HepG2 (cell line): ENCODE measurements at regions not wholly inside any gene's neighbourhood (a gene's known extent, or its start where the extent isn't known, plus 50 kb on each side); places are given as distances from the start of the nearest gene placed in this dataset.

Experiments
- CBFB ChIP-seq: sonication (generic); formaldehyde crosslinking; IDR thresholded peaks from 2 replicates; pipeline ENCODE4 v1.4.0; 2020; ENCODE audit warnings: missing genetic modification reagents
- CTCF ChIP-seq: sonication (generic); formaldehyde crosslinking; IDR thresholded peaks from 2 replicates; pipeline ENCODE4 v1.5.0; 2020; ENCODE audit warnings: mild to moderate bottlenecking, missing genetic modification reagents, moderate library complexity
- EP300 ChIP-seq, 3 experiments: sonication (generic) in 1 of 3; formaldehyde crosslinking in 1 of 3; IDR thresholded peaks; 2 replicates each; pipeline versions ENCODE4 v1.5.1 to v1.6.1; 2011 to 2020; ENCODE audit warnings: low read depth in 2 of 3, low read length in 2 of 3, borderline replicate concordance in 1 of 3, improper control_type of control experiment in 1 of 3, mild to moderate bottlenecking in 1 of 3, missing genetic modification reagents in 1 of 3, moderate library complexity in 1 of 3
- GTF2F1 ChIP-seq: fragments of 150-350 bp; IDR thresholded peaks from 2 replicates; pipeline ENCODE4 v1.6.1; 2014; ENCODE audit warnings: low read length
- MYC ChIP-seq: sonication (generic); formaldehyde crosslinking; IDR thresholded peaks from 2 replicates; pipeline ENCODE4 v1.9.0; 2021; ENCODE audit warnings: missing genetic modification reagents, borderline replicate concordance
- RXRA ChIP-seq: sonication (generic); formaldehyde crosslinking; IDR thresholded peaks from 2 replicates; pipeline ENCODE4 v1.5.1; 2020; ENCODE audit warnings: missing genetic modification reagents
- TBP ChIP-seq: sonication (generic); formaldehyde crosslinking; IDR thresholded peaks from 2 replicates; pipeline ENCODE4 v1.5.0; 2020; ENCODE audit warnings: missing genetic modification reagents
- TRIM24 ChIP-seq: sonication (generic); formaldehyde crosslinking; IDR thresholded peaks from 2 replicates; pipeline ENCODE4 v1.8.0; 2022; ENCODE audit warnings: mild to moderate bottlenecking, missing genetic modification reagents
- ZNF3 ChIP-seq: IDR thresholded peaks from 2 replicates; pipeline ENCODE4 v1.7.0; 2017; ENCODE audit warnings: inconsistent platforms
- ZNF510 ChIP-seq: sonication (generic); formaldehyde crosslinking; IDR thresholded peaks from 2 replicates; pipeline ENCODE4 v1.4.0; 2020; ENCODE audit warnings: low read depth, mild to moderate bottlenecking, missing genetic modification reagents
- TF ChIP-seq, protein P1 (sequence below): IDR thresholded peaks from 2 replicates; pipeline ENCODE4 v1.6.1; 2012; ENCODE audit warnings: low read length, improper control_type of control experiment

DNA sequence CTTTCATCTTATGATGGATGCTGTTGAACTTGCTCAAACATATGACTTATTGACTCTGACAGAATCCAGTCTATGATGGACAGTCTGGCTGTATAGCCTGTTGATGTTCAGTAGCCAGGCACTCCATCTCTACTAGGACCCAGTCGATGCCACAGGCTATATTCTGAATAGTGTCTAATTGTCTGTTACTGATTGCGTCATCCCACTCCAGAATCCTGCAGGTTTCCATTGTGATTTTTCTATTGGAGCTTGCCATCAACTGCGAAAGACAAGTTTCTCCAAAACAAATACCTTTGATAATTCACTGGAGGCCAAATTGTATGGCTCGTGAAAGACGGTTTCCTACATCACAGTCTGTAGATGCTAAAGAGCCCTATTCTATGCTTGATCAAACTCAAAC is 481.7 kb upstream of the CHORDC1 start:
- no peak for TF ChIP-seq TRIM24
- TF ChIP-seq CTCF (CRISPR knock-in tag) = no peak
- TF ChIP-seq GTF2F1 = no peak
- TF ChIP-seq CBFB (CRISPR knock-in tag) = no peak
- no peak for TF ChIP-seq MYC (CRISPR knock-in tag)
- TF ChIP-seq EP300 (IDR thresholded peaks at IDR 0.05; ENCODE audit: low read depth in 2 of 2, low read length in 2 of 2) = no peak
- no peak for TF ChIP-seq EP300 (CRISPR knock-in tag; IDR thresholded peaks at IDR 0.05; ENCODE audit: borderline replicate concordance)
- TF ChIP-seq RXRA (CRISPR knock-in tag) = no peak
- no peak for TF ChIP-seq ZNF3 (CRISPR knock-in tag)
- TF ChIP-seq TBP = no peak
- no peak for TF ChIP-seq ZNF510 (CRISPR knock-in tag)
- TF ChIP-seq, protein P1, sequence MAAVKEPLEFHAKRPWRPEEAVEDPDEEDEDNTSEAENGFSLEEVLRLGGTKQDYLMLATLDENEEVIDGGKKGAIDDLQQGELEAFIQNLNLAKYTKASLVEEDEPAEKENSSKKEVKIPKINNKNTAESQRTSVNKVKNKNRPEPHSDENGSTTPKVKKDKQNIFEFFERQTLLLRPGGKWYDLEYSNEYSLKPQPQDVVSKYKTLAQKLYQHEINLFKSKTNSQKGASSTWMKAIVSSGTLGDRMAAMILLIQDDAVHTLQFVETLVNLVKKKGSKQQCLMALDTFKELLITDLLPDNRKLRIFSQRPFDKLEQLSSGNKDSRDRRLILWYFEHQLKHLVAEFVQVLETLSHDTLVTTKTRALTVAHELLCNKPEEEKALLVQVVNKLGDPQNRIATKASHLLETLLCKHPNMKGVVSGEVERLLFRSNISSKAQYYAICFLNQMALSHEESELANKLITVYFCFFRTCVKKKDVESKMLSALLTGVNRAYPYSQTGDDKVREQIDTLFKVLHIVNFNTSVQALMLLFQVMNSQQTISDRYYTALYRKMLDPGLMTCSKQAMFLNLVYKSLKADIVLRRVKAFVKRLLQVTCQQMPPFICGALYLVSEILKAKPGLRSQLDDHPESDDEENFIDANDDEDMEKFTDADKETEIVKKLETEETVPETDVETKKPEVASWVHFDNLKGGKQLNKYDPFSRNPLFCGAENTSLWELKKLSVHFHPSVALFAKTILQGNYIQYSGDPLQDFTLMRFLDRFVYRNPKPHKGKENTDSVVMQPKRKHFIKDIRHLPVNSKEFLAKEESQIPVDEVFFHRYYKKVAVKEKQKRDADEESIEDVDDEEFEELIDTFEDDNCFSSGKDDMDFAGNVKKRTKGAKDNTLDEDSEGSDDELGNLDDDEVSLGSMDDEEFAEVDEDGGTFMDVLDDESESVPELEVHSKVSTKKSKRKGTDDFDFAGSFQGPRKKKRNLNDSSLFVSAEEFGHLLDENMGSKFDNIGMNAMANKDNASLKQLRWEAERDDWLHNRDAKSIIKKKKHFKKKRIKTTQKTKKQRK = no peak
